ENCODE measurements at regions not wholly inside any gene's neighbourhood (a gene's known extent, or its start where the extent isn't known, plus 50 kb on each side); places are given as distances from the start of the nearest gene placed in this dataset.
"Not testable (repeated sequence)": the region's sequence is repeated elsewhere in the genome, so short reads cannot be mapped to it uniquely, and the experiment has no call there.

GRCh38 chr3:182136008-182136910 lies 424.5 kb downstream of the SOX2 start:
- DNase-seq (ENCODE audit: low spot score), result no peak

DNA sequence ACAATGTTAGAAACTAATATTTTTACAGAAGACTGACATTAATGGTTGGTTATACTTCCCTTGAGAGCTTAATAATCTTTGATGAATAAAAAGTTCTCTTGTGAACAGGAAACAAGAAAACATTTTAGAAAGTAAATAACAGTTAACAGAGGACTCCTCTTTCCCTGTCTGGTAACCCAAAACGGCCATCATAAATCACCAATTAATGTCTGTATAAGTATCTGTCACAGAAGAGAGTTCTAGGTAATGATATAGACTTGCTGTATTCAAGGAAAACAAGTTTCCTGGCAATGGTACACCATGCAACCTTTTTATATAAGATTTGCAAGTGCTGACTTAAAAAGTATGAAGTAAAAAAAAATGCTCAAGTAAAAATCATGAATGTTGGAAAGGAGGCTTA lies 426.7 kb downstream of the SOX2 start:
- DNase-seq (ENCODE audit: low spot score), result no peak

DNA sequence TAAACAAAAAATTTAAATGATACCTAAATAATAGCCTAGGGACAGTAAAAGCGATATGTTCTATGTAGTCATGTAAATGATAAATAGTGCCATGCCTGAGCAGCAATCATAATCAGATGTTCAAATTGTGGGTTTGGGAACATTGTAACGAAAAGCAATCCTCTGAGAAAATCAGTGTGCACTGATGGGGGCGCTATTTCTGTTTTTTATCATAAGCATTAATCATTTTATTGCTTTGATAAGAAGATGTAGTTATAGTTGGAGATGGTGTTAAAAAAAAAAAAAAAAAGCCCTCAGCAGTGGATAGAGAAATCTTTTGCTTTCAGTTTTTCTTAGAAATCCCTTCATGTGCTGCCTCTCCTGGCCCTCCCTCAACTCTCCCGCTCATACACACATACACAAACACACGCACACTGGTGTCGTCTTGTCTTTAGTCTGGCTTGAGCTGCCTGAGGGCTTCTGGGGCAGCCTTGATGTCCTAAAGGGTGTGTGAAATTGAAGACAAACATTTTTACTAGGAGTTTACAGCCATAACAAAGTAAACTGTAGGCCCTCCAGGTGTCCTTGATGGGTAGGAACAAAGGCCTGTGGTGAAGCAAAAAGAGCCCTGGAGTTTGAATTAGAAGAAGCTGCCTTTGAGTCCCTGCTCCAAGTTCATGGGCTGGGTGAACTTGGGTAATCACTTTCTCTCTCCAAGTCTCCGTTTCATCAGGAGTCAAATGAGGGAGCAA lies 428.1 kb downstream of the SOX2 start:
- DNase-seq (ENCODE audit: low spot score), result peak; percentile 62

DNA sequence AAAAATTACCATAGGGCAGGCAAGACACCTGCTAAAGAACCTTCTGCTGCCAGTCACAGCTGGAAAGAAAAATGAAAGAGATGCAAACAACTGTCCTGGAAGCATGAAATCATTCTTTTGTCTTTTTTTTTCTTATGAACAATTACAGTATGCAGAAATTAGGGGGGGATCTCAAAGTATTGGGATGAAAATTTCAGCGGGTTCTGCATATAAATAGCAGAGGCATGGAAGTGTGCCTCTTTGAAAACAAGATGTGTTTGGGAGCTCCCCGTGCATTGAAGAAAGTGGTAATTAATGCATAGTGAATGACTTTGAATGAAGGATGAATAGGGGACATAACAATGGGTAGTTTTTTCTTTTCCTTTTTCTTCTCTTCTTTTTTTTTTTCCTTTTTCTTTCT lies 431.2 kb downstream of the SOX2 start:
- peak; percentile 25 for DNase-seq (ENCODE audit: low spot score)

GRCh38 chr3:182143903-182144302 lies 432.2 kb downstream of the SOX2 start:
- DNase-seq (ENCODE audit: low spot score), result no peak

GRCh38 chr3:182148360-182148759 lies 436.6 kb downstream of the SOX2 start:
- no peak for DNase-seq (ENCODE audit: low spot score)

DNA sequence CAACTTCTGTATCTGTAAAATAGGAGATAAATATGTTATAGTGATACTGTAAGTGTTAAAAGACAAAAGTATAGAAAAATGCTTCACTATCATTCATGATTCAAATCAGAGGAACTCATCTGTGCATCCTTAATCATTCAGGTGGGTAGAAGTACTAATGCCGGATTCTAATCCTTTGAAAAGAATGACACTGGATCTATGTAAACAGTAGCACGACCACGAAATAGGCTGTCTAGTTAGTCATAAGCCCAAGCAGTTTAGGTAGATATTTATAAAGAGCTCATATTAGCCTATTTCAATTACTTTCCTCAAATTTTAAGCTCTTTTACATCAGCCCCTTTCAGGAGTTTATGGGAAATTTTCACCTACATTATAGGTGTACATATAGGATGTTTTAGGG lies 437.9 kb downstream of the SOX2 start:
- no peak for DNase-seq (ENCODE audit: low spot score)

DNA sequence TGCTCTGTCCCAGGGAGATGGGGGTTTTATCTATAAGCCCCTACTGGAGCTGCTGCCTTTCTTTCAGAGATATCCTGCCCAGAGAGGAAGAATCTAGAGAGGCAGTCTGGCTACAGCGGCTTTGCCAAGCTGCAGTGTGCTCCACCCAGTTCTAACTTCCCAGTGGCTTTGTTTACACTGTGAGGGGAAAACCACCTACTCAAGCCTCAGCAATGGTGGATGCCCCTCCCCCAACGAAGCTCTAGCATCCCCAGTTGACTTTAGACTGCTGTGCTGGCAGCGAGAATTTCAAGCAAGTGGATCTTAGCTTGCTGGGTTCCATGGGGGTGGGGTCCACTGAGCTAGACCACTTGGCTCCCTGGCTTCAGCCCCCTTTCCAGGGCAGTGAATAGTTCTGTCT lies 444.6 kb downstream of the SOX2 start:
- not testable (repeated sequence) for DNase-seq (ENCODE audit: low spot score)

DNA sequence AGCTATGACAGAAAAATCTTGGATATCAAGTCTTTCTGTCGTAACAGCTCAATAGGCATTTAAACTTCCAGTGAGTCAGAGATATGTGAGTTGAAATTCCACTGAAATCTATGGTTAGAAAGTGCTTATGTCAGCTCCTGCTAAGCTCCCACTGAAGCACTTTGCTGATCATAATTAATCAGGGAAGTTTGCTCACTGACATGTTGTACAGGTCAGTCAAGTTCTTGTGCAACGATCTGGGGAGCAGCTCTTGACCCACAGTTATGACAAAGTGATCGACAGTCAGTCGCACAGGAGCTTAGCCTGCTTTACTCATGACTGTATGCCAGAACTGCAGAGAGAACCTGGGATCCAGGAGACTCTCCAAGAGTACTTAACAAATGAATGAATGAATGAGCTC lies 453.5 kb downstream of the SOX2 start:
- DNase-seq (ENCODE audit: low spot score), result no peak

DNA sequence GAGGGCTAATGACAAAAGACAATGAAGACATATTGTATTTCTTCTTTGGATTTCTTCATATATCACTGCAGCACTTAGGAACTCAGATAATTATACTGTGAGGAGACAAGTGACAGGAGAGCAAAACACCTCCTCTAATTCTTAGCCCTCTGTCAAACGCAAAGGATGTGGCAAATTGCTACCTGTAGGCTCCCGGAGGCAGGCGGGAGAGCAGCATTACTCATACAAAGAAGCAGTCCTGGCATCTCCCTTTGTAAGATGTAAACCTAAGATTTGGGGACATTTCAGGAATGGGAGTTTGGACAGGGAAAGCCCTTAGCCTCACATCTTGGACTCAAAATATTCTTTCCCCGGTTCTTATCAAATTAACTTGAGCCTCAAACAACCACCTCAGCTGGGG lies 460.8 kb downstream of the SOX2 start:
- DNase-seq (ENCODE audit: low spot score), result peak; percentile 32

GRCh38 chr3:182178488-182179200 lies 466.9 kb downstream of the SOX2 start:
- DNase-seq (ENCODE audit: low spot score), result no peak

DNA sequence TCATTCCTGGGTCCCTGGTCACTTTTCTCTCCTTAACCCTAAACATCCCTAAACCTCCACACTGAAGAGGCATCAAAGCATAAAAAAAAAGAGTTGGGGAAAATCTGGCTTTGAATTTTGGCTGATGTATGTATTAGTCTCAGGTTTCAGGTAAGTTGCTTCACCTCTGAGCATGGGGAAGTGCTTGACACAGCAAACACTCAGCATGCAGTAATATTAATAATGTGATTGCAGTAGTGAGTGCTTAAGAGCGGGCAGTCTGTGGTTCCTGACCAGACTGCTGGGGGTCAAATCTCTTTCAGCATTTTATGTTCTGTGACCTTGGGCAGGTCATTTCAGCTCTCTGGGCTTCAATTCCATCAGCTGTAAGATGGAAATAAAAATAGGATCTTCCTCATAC lies 467.9 kb downstream of the SOX2 start:
- no peak for DNase-seq (ENCODE audit: low spot score)

- no peak for DNase-seq (ENCODE audit: low spot score)
Observed at GRCh38 chr3:182180654-182181385, 469.1 kb downstream of the SOX2 start.

GRCh38 chr3:182182531-182182968 lies 470.8 kb downstream of the SOX2 start:
- DNase-seq (ENCODE audit: low spot score), result no peak

DNA sequence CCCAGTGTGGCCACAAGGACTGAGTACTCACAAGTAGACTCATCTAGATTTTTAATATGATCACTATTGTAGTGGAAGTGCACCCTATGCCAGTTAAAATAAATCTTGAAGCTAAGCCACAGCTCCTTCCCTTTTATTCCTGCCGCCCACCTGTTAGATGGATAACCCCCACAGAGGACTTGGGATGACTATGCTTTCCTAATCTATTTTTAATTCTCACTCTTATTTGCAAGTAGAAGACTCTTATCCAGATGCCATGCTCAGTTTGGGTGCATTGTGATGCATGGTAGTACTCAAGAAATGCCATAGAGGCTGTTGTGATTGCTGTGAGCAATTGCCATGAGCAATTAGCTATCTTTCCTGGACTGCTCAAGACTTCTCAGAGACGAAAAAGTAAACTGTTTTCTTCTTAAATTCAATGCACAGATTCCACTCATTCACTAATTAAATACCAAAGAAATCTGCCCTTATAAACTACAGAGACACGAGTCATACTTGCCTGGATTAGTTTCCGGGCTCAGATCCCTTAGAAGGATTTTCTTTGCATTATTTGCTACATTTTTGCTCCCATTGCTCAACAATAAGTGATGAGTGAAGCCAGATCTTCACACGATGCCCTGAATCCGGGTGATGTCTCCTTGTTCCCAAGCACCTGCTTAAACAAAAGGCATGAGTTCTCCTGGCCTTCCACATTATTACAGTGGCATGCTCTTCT lies 472.1 kb downstream of the SOX2 start:
- no peak for DNase-seq (ENCODE audit: low spot score)

GRCh38 chr3:182185313-182185712 lies 473.6 kb downstream of the SOX2 start:
- DNase-seq (ENCODE audit: low spot score), result no peak

- no peak for DNase-seq (ENCODE audit: low spot score)
Observed at GRCh38 chr3:182190056-182190455, 478.3 kb downstream of the SOX2 start.

DNA sequence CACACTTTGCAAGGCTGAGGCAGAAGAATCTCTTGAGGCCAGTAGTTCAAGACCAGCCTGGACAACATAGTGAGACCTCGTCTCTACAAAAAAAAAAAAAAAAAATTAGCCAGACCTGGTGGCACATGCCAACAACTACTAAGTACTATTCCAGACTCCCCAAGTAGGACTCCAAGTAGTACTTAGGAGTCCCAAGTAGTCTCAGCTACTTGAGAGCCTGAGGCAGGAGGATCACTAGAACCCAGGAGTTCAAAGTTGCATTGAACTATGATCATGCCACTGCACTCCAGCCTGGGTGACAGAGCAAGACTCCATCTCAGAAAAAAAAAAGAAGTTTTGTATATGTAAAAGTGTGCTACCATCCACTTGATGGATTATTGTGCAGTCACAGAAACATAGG lies 486.6 kb downstream of the SOX2 start:
- no peak for DNase-seq (ENCODE audit: low spot score)

DNA sequence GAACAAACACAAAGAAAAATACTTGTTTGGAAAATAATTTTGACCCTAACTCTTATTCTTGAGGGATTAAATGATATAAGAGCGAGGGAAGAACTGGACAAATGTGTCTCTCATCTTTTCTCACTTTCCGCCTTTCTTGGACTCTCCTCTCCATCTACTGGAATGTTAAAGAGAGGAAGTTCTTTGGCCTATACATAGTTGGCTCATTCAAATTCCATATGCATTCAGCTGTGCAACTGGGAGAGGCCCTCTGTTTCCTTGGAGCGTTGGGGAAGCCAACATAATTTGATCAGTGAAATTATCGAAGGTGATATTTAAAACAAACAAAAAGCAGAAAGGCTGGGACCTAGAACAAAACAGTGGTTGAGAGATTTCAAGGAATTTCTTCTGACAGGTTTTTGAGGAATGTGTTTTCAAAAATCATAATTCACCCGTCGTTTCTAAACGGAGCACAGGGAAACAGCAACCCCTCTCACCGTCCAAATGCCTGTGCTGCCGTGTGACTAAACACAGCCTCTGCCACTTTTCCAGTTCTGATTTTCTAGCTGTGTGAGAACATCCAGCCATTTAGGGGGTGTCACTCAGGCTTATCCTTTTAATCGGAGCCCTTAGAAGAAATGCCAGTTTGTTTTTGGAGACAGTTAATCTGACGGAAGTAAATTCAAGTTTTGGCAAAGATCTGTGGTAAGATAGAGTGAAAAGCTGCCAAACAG lies 489.9 kb downstream of the SOX2 start:
- DNase-seq (ENCODE audit: low spot score), result no peak

DNA sequence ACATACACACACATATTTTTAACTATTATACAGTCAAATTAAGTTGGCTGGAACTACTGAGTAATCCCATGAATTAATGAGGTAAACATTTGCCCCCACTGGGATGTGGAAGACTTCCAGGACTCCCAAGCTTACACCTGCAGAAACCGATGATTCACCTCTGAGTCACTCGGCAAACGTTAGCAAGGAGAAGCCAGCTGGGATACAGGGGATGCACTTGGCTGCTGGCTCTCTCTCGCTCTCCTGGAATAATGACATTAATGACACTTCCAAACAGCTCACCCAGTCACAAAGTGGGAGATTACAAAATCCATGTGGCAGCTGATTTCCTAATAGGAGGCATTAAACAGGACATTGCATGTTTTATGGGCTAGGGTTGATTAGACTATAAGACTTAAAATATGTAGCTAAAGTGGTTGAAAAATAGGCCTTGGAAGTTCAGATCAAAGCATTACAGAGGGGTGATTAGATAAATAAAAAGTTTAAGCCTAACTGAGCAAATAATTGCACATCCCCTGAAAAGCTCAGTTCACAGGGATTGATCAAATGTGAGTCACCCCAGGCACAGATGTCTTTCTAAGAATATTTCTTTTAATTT lies 500.9 kb downstream of the SOX2 start:
- peak; percentile 45 for DNase-seq (ENCODE audit: low spot score)
